Endodermal cell (in vitro differentiated cells): ENCODE measurements at regions not wholly inside any gene's neighbourhood (a gene's known extent, or its start where the extent isn't known, plus 50 kb on each side); places are given as distances from the start of the nearest gene placed in this dataset.

Source experiments
- DNase-seq: peaks from one replicate; pipeline ENCODE4 v3.0.0-alpha.2; 2017
- H3K27ac ChIP-seq: 2 replicates; pipeline ENCODE4 v1.5.1; 2013; ENCODE audit warnings: mild to moderate bottlenecking, low read depth, low read length, moderate library complexity
- H3K27me3 ChIP-seq: 2 replicates; pipeline ENCODE4 v1.6.1; 2013; ENCODE audit warnings: mild to moderate bottlenecking, low read length, moderate library complexity; ENCODE audit not compliant: insufficient read depth, control insufficient read depth, poor library complexity, severe bottlenecking
- H3K36me3 ChIP-seq: 2 replicates; pipeline ENCODE4 v1.7.0; 2013; ENCODE audit warnings: mild to moderate bottlenecking, low read length, moderate library complexity; ENCODE audit not compliant: control insufficient read depth, insufficient read depth
- H3K4me1 ChIP-seq: one replicate; pipeline ENCODE4 v1.7.0; 2013; ENCODE audit warnings: low read length; ENCODE audit not compliant: control insufficient read depth, insufficient read depth
- H3K4me3 ChIP-seq: 2 replicates; pipeline ENCODE4 v1.5.1; 2013; ENCODE audit warnings: mild to moderate bottlenecking, low read length, moderate library complexity
- H3K9ac ChIP-seq: 2 replicates; pipeline ENCODE4 v1.6.1; 2013; ENCODE audit warnings: mild to moderate bottlenecking, low read length, moderate library complexity; ENCODE audit not compliant: poor library complexity, severe bottlenecking; ENCODE audit errors: extremely low read depth
- H3K9me3 ChIP-seq: 2 replicates; pipeline ENCODE4 v1.6.1; 2013; ENCODE audit warnings: mild to moderate bottlenecking, low read length, moderate library complexity; ENCODE audit not compliant: control insufficient read depth
- H3K27ac Mint-ChIP-seq: 2 replicates; pipeline ENCODE4 v1.8.0; 2020; ENCODE audit warnings: mixed read lengths
- H3K27me3 Mint-ChIP-seq: 2 replicates; pipeline ENCODE4 v1.8.0; 2021; ENCODE audit warnings: mild to moderate bottlenecking, mixed read lengths; ENCODE audit not compliant: insufficient read depth
- H3K36me3 Mint-ChIP-seq: 2 replicates; pipeline ENCODE4 v1.8.0; 2020; ENCODE audit warnings: low read depth, mixed read lengths
- H3K4me1 Mint-ChIP-seq: 2 replicates; pipeline ENCODE4 v1.8.0; 2020; ENCODE audit warnings: mixed read lengths
- H3K4me3 Mint-ChIP-seq: 2 replicates; pipeline ENCODE4 v1.8.0; 2020; ENCODE audit warnings: mild to moderate bottlenecking, moderate library complexity, mixed read lengths
- H3K9me3 Mint-ChIP-seq: 2 replicates; pipeline ENCODE4 v1.8.0; 2020; ENCODE audit warnings: mild to moderate bottlenecking, mixed read lengths
- CTCF ChIP-seq: fragments of 200-600 bp; sonication (generic); conservative IDR thresholded peaks from 2 replicates; pipeline ENCODE4 v1.5.0; 2021; ENCODE audit warnings: antibody characterized with exemption, mild to moderate bottlenecking
- WGBS, 2 experiments: methylation state at CpG; one replicate each; pipeline versions ENCODE4 v1.1.5 to v1.1.7; 2013; ENCODE audit warnings: missing lambda C conversion rate in 2 of 2, mixed read lengths in 1 of 2; ENCODE audit not compliant: insufficient coverage in 1 of 2, insufficient read length in 1 of 2; 5-methylcytosine and 5-hydroxymethylcytosine counted together

- no peak overlapping the region for H3K4me3 ChIP-seq
- H3K9me3 ChIP-seq: peaks cover 11% of the 10 kb centered on the region
- no peak for TF ChIP-seq CTCF
- Mint-ChIP-seq H3K27me3 (no peaks in the 10 kb centered on the region), H3K9me3 (no peaks in the 10 kb centered on the region), H3K4me1 (no peaks in the 10 kb centered on the region), H3K36me3 (no peaks in the 10 kb centered on the region), H3K27ac (no peak overlapping the region), H3K4me3 (no peak overlapping the region)
- no peaks in the 10 kb centered on the region for H3K36me3 ChIP-seq
- no peak overlapping the region for H3K27ac ChIP-seq
- WGBS, 2 experiments: 80 to 92% methylated on average over 2 to 4 of the region's 4 CpGs
- DNase-seq: no peak
- no peaks in the 10 kb centered on the region for H3K4me1 ChIP-seq
- no peaks in the 10 kb centered on the region for H3K27me3 ChIP-seq
- no peak overlapping the region for H3K9ac ChIP-seq
Measured at GRCh38 chr17:52754838-52755237, 596.3 kb upstream of the CA10 start.

- no peak overlapping the region for H3K4me3 ChIP-seq
- no peaks in the 10 kb centered on the region for H3K27me3 ChIP-seq
- H3K4me1 Mint-ChIP-seq: no peaks in the 10 kb centered on the region
- no peaks in the 10 kb centered on the region for H3K36me3 ChIP-seq
- peaks cover 16% of the 10 kb centered on the region for H3K9me3 ChIP-seq
- 68% methylated on average over 3 of the region's 3 CpGs; no CpG with 5 or more reads in 1 of the 2 experiments for WGBS, 2 experiments
- DNase-seq: peak; percentile 74
- no peak overlapping the region for H3K4me3 Mint-ChIP-seq
- H3K4me1 ChIP-seq: no peaks in the 10 kb centered on the region
- H3K27ac ChIP-seq: no peak overlapping the region
- no peak overlapping the region for H3K27ac Mint-ChIP-seq
- no peak overlapping the region for H3K9ac ChIP-seq
- TF ChIP-seq CTCF: no peak
- no peaks in the 10 kb centered on the region for H3K36me3 Mint-ChIP-seq
- no peaks in the 10 kb centered on the region for H3K27me3 Mint-ChIP-seq
- H3K9me3 Mint-ChIP-seq: no peaks in the 10 kb centered on the region
Measured at GRCh38 chr17:52751051-52751450, 592.5 kb upstream of the CA10 start.

GRCh38 chr17:52744179-52744578 is 585.7 kb upstream of the CA10 start:
- H3K36me3 ChIP-seq: no peaks in the 10 kb centered on the region
- no peak overlapping the region for H3K9ac ChIP-seq
- H3K4me3 Mint-ChIP-seq: no peak overlapping the region
- TF ChIP-seq CTCF: no peak
- H3K27me3 ChIP-seq: no peaks in the 10 kb centered on the region
- no peak for DNase-seq
- H3K27ac ChIP-seq: no peak overlapping the region
- H3K27me3 Mint-ChIP-seq: no peaks in the 10 kb centered on the region
- no peak overlapping the region for H3K4me3 ChIP-seq
- no peaks in the 10 kb centered on the region for H3K9me3 Mint-ChIP-seq
- H3K4me1 ChIP-seq: no peaks in the 10 kb centered on the region
- H3K9me3 ChIP-seq: peaks cover 37% of the 10 kb centered on the region
- H3K4me1 Mint-ChIP-seq: peaks cover 2% of the 10 kb centered on the region
- no peaks in the 10 kb centered on the region for H3K36me3 Mint-ChIP-seq
- 55 to 71% methylated on average over 1 to 3 of the region's 3 CpGs for WGBS, 2 experiments
- H3K27ac Mint-ChIP-seq: no peak overlapping the region
